H9 (cell line): ENCODE measurements at regions not wholly inside any gene's neighbourhood (a gene's known extent, or its start where the extent isn't known, plus 50 kb on each side); places are given as distances from the start of the nearest gene placed in this dataset.

ENCODE experiments used
- DNase-seq: peaks from one replicate; pipeline ENCODE4 v3.0.0-alpha.2; 2017
- H2AFZ ChIP-seq: one replicate; pipeline ENCODE4 v1.6.1; 2013; ENCODE audit warnings: mild to moderate bottlenecking, low read length, control low read depth, moderate library complexity
- H2AK5ac ChIP-seq: 2 replicates; pipeline ENCODE4 v1.6.1; 2013; ENCODE audit warnings: low read length, control low read depth, mixed read lengths; ENCODE audit not compliant: insufficient read length
- H2BK120ac ChIP-seq: one replicate; pipeline ENCODE4 v1.6.1; 2013; ENCODE audit warnings: low read depth, mild to moderate bottlenecking, low read length, control low read depth, inconsistent platforms; ENCODE audit not compliant: poor library complexity, severe bottlenecking
- H2BK12ac ChIP-seq: 2 replicates; pipeline ENCODE4 v1.6.1; 2013; ENCODE audit warnings: low read length, control low read depth, mixed read lengths, low read depth; ENCODE audit not compliant: insufficient read length
- H2BK15ac ChIP-seq: 2 replicates; pipeline ENCODE4 v1.6.1; 2013; ENCODE audit warnings: low read depth, low read length, control low read depth
- H2BK20ac ChIP-seq: one replicate; pipeline ENCODE4 v1.6.1; 2013; ENCODE audit warnings: low read depth, mild to moderate bottlenecking, low read length, control low read depth, inconsistent platforms; ENCODE audit not compliant: poor library complexity, severe bottlenecking
- H2BK5ac ChIP-seq: 2 replicates; pipeline ENCODE4 v1.6.1; 2013; ENCODE audit warnings: low read length, control low read depth, mixed read lengths; ENCODE audit not compliant: insufficient read length
- H3K14ac ChIP-seq: 2 replicates; pipeline ENCODE4 v1.6.1; 2013; ENCODE audit warnings: low read length, control low read depth; ENCODE audit not compliant: insufficient read depth
- H3K18ac ChIP-seq: 2 replicates; pipeline ENCODE4 v1.6.1; 2013; ENCODE audit warnings: low read depth, mild to moderate bottlenecking, mixed read lengths, low read length, control low read depth; ENCODE audit not compliant: insufficient read length
- H3K23ac ChIP-seq: 2 replicates; pipeline ENCODE4 v1.6.1; 2013; ENCODE audit warnings: low read length, control low read depth, mixed read lengths, low read depth; ENCODE audit not compliant: insufficient read length
- H3K23me2 ChIP-seq: 2 replicates; pipeline ENCODE4 v1.6.1; 2013; ENCODE audit warnings: low read depth, mild to moderate bottlenecking, mixed read lengths, low read length, control low read depth; ENCODE audit not compliant: insufficient read length, poor library complexity, severe bottlenecking
- H3K27ac ChIP-seq: 2 replicates; pipeline ENCODE4 v1.5.1; 2013; ENCODE audit warnings: low read length, control low read depth, mixed read lengths, low read depth; ENCODE audit not compliant: insufficient read length
- H3K27me3 ChIP-seq: 2 replicates; pipeline ENCODE4 v1.6.1; 2013; ENCODE audit warnings: low read length, control low read depth, inconsistent platforms; ENCODE audit not compliant: insufficient read depth
- H3K4ac ChIP-seq: 2 replicates; pipeline ENCODE4 v1.6.1; 2013; ENCODE audit warnings: low read depth, mild to moderate bottlenecking, control low read depth, inconsistent platforms, low read length, moderate library complexity
- H3K4me1 ChIP-seq: 2 replicates; pipeline ENCODE4 v1.6.1; 2013; ENCODE audit warnings: low read length, control low read depth, inconsistent platforms; ENCODE audit not compliant: insufficient read depth
- H3K4me2 ChIP-seq: 2 replicates; pipeline ENCODE4 v1.6.1; 2013; ENCODE audit warnings: low read length, control low read depth, mixed read lengths; ENCODE audit not compliant: insufficient read length, insufficient read depth
- H3K56ac ChIP-seq: 2 replicates; pipeline ENCODE4 v1.6.1; 2013; ENCODE audit warnings: low read depth, mild to moderate bottlenecking, mixed read lengths, low read length, control low read depth; ENCODE audit not compliant: insufficient read length
- H3K79me1 ChIP-seq: 2 replicates; pipeline ENCODE4 v1.6.1; 2013; ENCODE audit warnings: low read depth, mild to moderate bottlenecking, moderate library complexity, low read length, control low read depth, inconsistent platforms; ENCODE audit not compliant: insufficient read depth, poor library complexity, severe bottlenecking
- H3K79me2 ChIP-seq: 2 replicates; pipeline ENCODE4 v1.6.1; 2013; ENCODE audit warnings: low read length, control low read depth, inconsistent platforms; ENCODE audit not compliant: insufficient read depth
- H3K9ac ChIP-seq: 2 replicates; pipeline ENCODE4 v1.6.1; 2013; ENCODE audit warnings: low read length, control low read depth, mixed read lengths; ENCODE audit not compliant: insufficient read length; ENCODE audit errors: extremely low read depth
- H3K9me3 ChIP-seq: one replicate; pipeline ENCODE4 v1.6.1; 2013; ENCODE audit warnings: low read depth, low read length, inconsistent platforms; ENCODE audit not compliant: control insufficient read depth
- H3T11ph ChIP-seq: one replicate; pipeline ENCODE4 v1.6.1; 2013; ENCODE audit warnings: mild to moderate bottlenecking, low read length, control low read depth, inconsistent platforms
- H4K20me1 ChIP-seq: one replicate; pipeline ENCODE4 v1.6.1; 2013; ENCODE audit not compliant: control insufficient read depth, insufficient read length, insufficient read depth
- H4K5ac ChIP-seq: 2 replicates; pipeline ENCODE4 v1.6.1; 2013; ENCODE audit warnings: low read depth, mild to moderate bottlenecking, mixed read lengths, low read length, control low read depth; ENCODE audit not compliant: insufficient read length
- H4K8ac ChIP-seq: replicated peaks from 2 replicates; pipeline ENCODE4 v1.6.1; 2013; ENCODE audit warnings: low read length, control low read depth, mixed read lengths, low read depth; ENCODE audit not compliant: insufficient read length
- H4K91ac ChIP-seq: 2 replicates; pipeline ENCODE4 v1.6.1; 2013; ENCODE audit warnings: low read depth, mild to moderate bottlenecking, moderate library complexity, mixed read lengths, low read length, control low read depth; ENCODE audit not compliant: insufficient read length
- H3K27ac Mint-ChIP-seq, 3 experiments: 2 replicates in 2 of 3; 3 replicates in 1 of 3; pipeline ENCODE4 v1.8.0; 2020 to 2021; ENCODE audit warnings: mixed read lengths in 3 of 3, mild to moderate bottlenecking in 1 of 3, moderate library complexity in 1 of 3
- H3K27me3 Mint-ChIP-seq: 2 replicates; pipeline ENCODE4 v1.8.0; 2021; ENCODE audit warnings: low read depth, mild to moderate bottlenecking, moderate library complexity, mixed read lengths
- H3K36me3 Mint-ChIP-seq, 3 experiments: 2 replicates in 2 of 3; 3 replicates in 1 of 3; pipeline ENCODE4 v1.8.0; 2020 to 2021; ENCODE audit warnings: low read depth in 3 of 3, mixed read lengths in 3 of 3; ENCODE audit not compliant: insufficient read depth in 1 of 3
- H3K4me1 Mint-ChIP-seq, 2 experiments: 2 replicates each; pipeline ENCODE4 v1.8.0; 2020; ENCODE audit warnings: mixed read lengths in 2 of 2
- H3K4me3 Mint-ChIP-seq, 2 experiments: 2 replicates in 1 of 2; 3 replicates in 1 of 2; pipeline ENCODE4 v1.8.0; 2020 to 2021; ENCODE audit warnings: mild to moderate bottlenecking in 2 of 2, mixed read lengths in 2 of 2, moderate library complexity in 1 of 2
- H3K9me3 Mint-ChIP-seq, 2 experiments: 2 replicates in 1 of 2; 3 replicates in 1 of 2; pipeline ENCODE4 v1.8.0; 2020; ENCODE audit warnings: mild to moderate bottlenecking in 2 of 2, mixed read lengths in 2 of 2, moderate library complexity in 1 of 2
- CTCF ChIP-seq: fragments of 200-600 bp; sonication (generic); conservative IDR thresholded peaks from 3 replicates; pipeline ENCODE4 v1.8.0; 2021; ENCODE audit warnings: antibody characterized with exemption, mild to moderate bottlenecking
- WGBS: extraction: QIAGEN DNeasy Blood & Tissue Kit; methylation state at CpG from one replicate; pipeline ENCODE4 v1.1.7; 2013; ENCODE audit warnings: missing lambda C conversion rate, low lambda C conversion rate, mixed read lengths; ENCODE audit not compliant: insufficient read length; ENCODE audit errors: extremely low coverage; 5-methylcytosine and 5-hydroxymethylcytosine counted together

- no peak overlapping the region for H4K5ac ChIP-seq
- TF ChIP-seq CTCF: peak; percentile 29; the same call in 1 of the 3 replicates
- H3K14ac ChIP-seq: no peak overlapping the region
- peaks cover 8% of the 10 kb centered on the region in 2 experiments; a peak in 4 of 5 replicates for H3K9me3 Mint-ChIP-seq
- H2AK5ac ChIP-seq: no peak overlapping the region
- H3K9me3 ChIP-seq: no peaks in the 10 kb centered on the region
- H3K18ac ChIP-seq: no peak overlapping the region
- H2BK120ac ChIP-seq: no peak overlapping the region
- H3K27ac Mint-ChIP-seq: no peak overlapping the region
- no peak overlapping the region for H4K91ac ChIP-seq
- no peak overlapping the region for H2BK15ac ChIP-seq
- H2BK5ac ChIP-seq: no peak overlapping the region
- H3K27ac ChIP-seq: no peak overlapping the region
- H3K4me2 ChIP-seq: no peak overlapping the region
- no peaks in the 10 kb centered on the region for H3K79me2 ChIP-seq
- no peaks in the 10 kb centered on the region for H3K27me3 Mint-ChIP-seq
- H2AFZ ChIP-seq: no peak overlapping the region
- no peak overlapping the region for H3K56ac ChIP-seq
- H3K4me3 Mint-ChIP-seq: no peak overlapping the region
- WGBS: no CpG with 5 or more reads among the region's 1 CpG
- H3K23me2 ChIP-seq: no peaks in the 10 kb centered on the region
- no peaks in the 10 kb centered on the region for H3K27me3 ChIP-seq
- no peak overlapping the region for H2BK12ac ChIP-seq
- H3K4me1 ChIP-seq: no peaks in the 10 kb centered on the region
- H4K20me1 ChIP-seq: no peaks in the 10 kb centered on the region
- H3K4me1 Mint-ChIP-seq: 0 out of 4 replicates have a peak, but pooled peaks cover 0 to 2% of the 10 kb centered on the region in 2 experiments
- H3K9ac ChIP-seq: no peak overlapping the region
- peaks cover 0 to 7% (median 4%) of the 10 kb centered on the region in 3 experiments; a peak in 4 of 7 replicates for H3K36me3 Mint-ChIP-seq
- H2BK20ac ChIP-seq: no peak overlapping the region
- H4K8ac ChIP-seq: no peak overlapping the region
- no peak overlapping the region for H3K4ac ChIP-seq
- no peak overlapping the region for H3T11ph ChIP-seq
- no peaks in the 10 kb centered on the region for H3K79me1 ChIP-seq
- H3K23ac ChIP-seq: no peak overlapping the region
- no peak for DNase-seq
Measured at GRCh38 chr2:60109744-60110143, 443.7 kb downstream of the BCL11A start.
